Panc1 (cell line): ENCODE measurements at regions not wholly inside any gene's neighbourhood (a gene's known extent, or its start where the extent isn't known, plus 50 kb on each side); places are given as distances from the start of the nearest gene placed in this dataset.

Experiments used
- CTCF ChIP-seq: fragments of 450-650 bp; IDR thresholded peaks from 2 replicates; pipeline ENCODE4 v1.5.1; 2017; ENCODE audit warnings: mild to moderate bottlenecking
- POLR2AphosphoS5 ChIP-seq: IDR thresholded peaks from 2 replicates; pipeline ENCODE4 v1.6.1; 2012; ENCODE audit warnings: mild to moderate bottlenecking, low read depth, low read length, moderate library complexity
- REST ChIP-seq, 2 experiments: IDR thresholded peaks; 2 replicates each; pipeline ENCODE4 v1.6.1; 2011 to 2012; ENCODE audit warnings: low read depth in 2 of 2, control low read depth in 1 of 2, low read length in 1 of 2, mild to moderate bottlenecking in 1 of 2, moderate library complexity in 1 of 2; ENCODE audit not compliant: insufficient read depth in 1 of 2
- SIN3A ChIP-seq: IDR thresholded peaks from 2 replicates; pipeline ENCODE4 v1.6.1; 2012; ENCODE audit warnings: low read depth, mild to moderate bottlenecking, low read length, moderate library complexity, borderline replicate concordance; ENCODE audit not compliant: insufficient read depth
- TCF7L2 ChIP-seq: IDR thresholded peaks from 2 replicates; pipeline ENCODE4 v1.6.1; 2011; ENCODE audit warnings: mild to moderate bottlenecking, low read depth, low read length, inconsistent platforms

- TF ChIP-seq CTCF (no peak), SIN3A (no peak), POLR2AphosphoS5 (no peak), REST (IDR thresholded peaks at IDR 0.05; ENCODE audit: insufficient read depth in 1 of 2, low read depth in 2 of 2, low read length in 1 of 2) (no peak), TCF7L2 (no peak)
Measured at GRCh38 chr5:119968690-119969089, 339.3 kb downstream of the FAM170A start.
